Gastrocnemius medialis (tissue), 4 donors: ENCODE measurements at regions not wholly inside any gene's neighbourhood (a gene's known extent, or its start where the extent isn't known, plus 50 kb on each side); places are given as distances from the start of the nearest gene placed in this dataset.

ENCODE experiments used
- ATAC-seq, 2 donors: fragments of 150-250 bp; one replicate each; pipeline ENCODE4 v1.9.1; 2016
- DNase-seq, 2 donors: peaks; one replicate each; pipeline ENCODE4 v3.0.0-alpha.2; 2019
- H3K27ac ChIP-seq, 4 donors: fragments of 200-600 bp; sonication (generic); 1 replicate in 1 of 4; 2 replicates in 3 of 4; pipeline ENCODE4 v1.5.1; 2016 to 2018; ENCODE audit warnings: mild to moderate bottlenecking in 2 of 4, moderate library complexity in 1 of 4
- H3K27me3 ChIP-seq, 3 donors: fragments of 200-600 bp; sonication (generic) in 2 of 3; 1 replicate in 1 of 3; 2 replicates in 2 of 3; pipeline versions ENCODE4 v1.5.1 to v1.6.0; 2016 to 2019; ENCODE audit warnings: mild to moderate bottlenecking in 1 of 3, moderate library complexity in 1 of 3
- H3K36me3 ChIP-seq, 2 donors: fragments of 200-600 bp; sonication (generic) in 1 of 2; one replicate each; pipeline ENCODE4 v1.5.1; 2017 to 2018
- H3K4me1 ChIP-seq, 2 donors: fragments of 200-600 bp; sonication (generic) in 1 of 2; one replicate each; pipeline ENCODE4 v1.5.1; 2016 to 2017; ENCODE audit warnings: mild to moderate bottlenecking in 2 of 2
- H3K4me3 ChIP-seq, 4 donors: fragments of 200-600 bp; sonication (generic) in 3 of 4; 1 replicate in 1 of 4; 2 replicates in 3 of 4; pipeline ENCODE4 v1.5.1; 2016 to 2019; ENCODE audit warnings: mild to moderate bottlenecking in 2 of 4
- H3K9me3 ChIP-seq, 3 donors: fragments of 200-600 bp; sonication (generic) in 2 of 3; 1 replicate in 1 of 3; 2 replicates in 2 of 3; pipeline ENCODE4 v1.5.1; 2016 to 2019
- POLR2A ChIP-seq, 2 donors: fragments of 450-650 bp; IDR thresholded peaks; one replicate each; pipeline ENCODE4 v1.6.1; 2017; ENCODE audit warnings: antibody characterized with exemption in 2 of 2, mild to moderate bottlenecking in 2 of 2, moderate library complexity in 2 of 2
- in situ Hi-C, 4 donors: fragments of 200-750 bp; cut with MboI; loops; one replicate each; pipeline versions ENCODE4 v1.15.0 to v1.8.0; 2017; ENCODE audit warnings: low sequenced_read_pairs in 4 of 4
- intact Hi-C: fragments of 100-400 bp; cut with DNase I; formaldehyde crosslinking; loops from one replicate; pipeline ENCODE4 v1.15.1; 2023; ENCODE audit warnings: low total_unique reads
- TF ChIP-seq, protein P1 (sequence below), 5 experiments: fragments of 450-650 bp in 3 of 5; fragments of 200-600 bp in 2 of 5; sonication (generic) in 2 of 5; IDR thresholded peaks in 4 of 5; conservative IDR thresholded peaks in 1 of 5; 1 replicate in 4 of 5; 2 replicates in 1 of 5; pipeline ENCODE4 v1.5.1; 2016 to 2019; ENCODE audit warnings: antibody characterized with exemption in 5 of 5, mild to moderate bottlenecking in 3 of 5, moderate library complexity in 3 of 5

DNA sequence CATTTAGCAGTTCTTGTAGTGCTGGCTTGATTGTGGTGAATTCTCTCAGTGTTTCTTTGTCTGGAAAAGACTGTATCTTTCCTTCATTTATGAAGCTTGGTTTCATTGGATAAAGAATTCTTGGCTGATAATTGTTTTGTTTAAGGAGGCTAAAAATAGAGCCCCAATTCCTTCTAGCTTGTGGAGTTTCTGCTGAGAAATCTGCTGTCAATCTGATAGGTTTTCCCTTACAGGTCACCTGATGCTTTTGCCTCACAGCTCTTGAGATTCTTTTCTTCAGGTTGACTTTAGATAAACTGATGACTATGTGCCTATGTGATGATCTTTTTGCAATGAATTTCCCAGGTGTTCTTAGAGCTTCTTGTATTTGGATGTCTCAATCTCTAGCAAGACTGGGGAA is 1508.5 kb upstream of the FLRT2 start:
- no peak for TF ChIP-seq POLR2A (IDR thresholded peaks at IDR 0.05)
- TF ChIP-seq, protein P1, sequence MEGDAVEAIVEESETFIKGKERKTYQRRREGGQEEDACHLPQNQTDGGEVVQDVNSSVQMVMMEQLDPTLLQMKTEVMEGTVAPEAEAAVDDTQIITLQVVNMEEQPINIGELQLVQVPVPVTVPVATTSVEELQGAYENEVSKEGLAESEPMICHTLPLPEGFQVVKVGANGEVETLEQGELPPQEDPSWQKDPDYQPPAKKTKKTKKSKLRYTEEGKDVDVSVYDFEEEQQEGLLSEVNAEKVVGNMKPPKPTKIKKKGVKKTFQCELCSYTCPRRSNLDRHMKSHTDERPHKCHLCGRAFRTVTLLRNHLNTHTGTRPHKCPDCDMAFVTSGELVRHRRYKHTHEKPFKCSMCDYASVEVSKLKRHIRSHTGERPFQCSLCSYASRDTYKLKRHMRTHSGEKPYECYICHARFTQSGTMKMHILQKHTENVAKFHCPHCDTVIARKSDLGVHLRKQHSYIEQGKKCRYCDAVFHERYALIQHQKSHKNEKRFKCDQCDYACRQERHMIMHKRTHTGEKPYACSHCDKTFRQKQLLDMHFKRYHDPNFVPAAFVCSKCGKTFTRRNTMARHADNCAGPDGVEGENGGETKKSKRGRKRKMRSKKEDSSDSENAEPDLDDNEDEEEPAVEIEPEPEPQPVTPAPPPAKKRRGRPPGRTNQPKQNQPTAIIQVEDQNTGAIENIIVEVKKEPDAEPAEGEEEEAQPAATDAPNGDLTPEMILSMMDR (IDR thresholded peaks at IDR 0.05 in 4 of 5, conservative IDR thresholded peaks at IDR 0.05 in 1 of 5) = no peak
- Histone ChIP-seq H3K9me3 (no peaks in the 10 kb centered on the region), H3K4me1 (no peaks in the 10 kb centered on the region), H3K27ac (no peak overlapping the region), H3K4me3 (no peak overlapping the region), H3K27me3 (no peaks in the 10 kb centered on the region), H3K36me3 (no peaks in the 10 kb centered on the region)
- ATAC-seq = no peak
- in situ Hi-C loops = no loop called here
- no peak for DNase-seq
- intact Hi-C loops = no loop called here

DNA sequence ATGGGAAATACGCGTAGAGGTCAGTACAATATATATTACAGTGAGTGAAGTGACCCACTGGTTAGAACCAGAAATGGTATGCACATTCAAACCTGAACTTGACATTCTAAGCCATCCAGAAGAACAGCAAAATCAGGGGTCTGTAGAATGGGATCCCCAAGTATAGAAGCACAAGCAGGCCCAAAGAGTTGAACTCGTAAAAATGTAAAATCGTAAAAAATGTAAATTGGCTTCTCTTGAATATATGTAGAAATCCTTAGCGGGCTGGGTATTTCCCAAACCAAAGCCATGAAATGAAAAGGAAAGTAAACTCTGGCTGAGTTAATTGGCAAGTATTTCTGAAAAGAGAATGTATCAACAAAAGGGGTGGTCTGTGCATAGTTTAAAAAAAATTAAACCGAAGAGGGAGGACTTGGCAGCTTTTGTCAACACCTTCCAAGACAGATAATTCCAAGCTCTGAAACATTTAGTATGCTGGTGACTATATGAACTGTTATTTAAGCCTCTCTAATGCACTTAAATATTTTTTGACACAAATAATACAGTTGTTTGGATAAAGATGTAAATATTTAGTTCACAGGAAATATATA is 1505.6 kb upstream of the FLRT2 start:
- H3K36me3 ChIP-seq = no peaks in the 10 kb centered on the region
- DNase-seq (no peak), ATAC-seq (no peak)
- no peaks in the 10 kb centered on the region for H3K9me3 ChIP-seq
- intact Hi-C loops (no loop called here), in situ Hi-C loops (no loop called here)
- no peaks in the 10 kb centered on the region for H3K27me3 ChIP-seq
- no peaks in the 10 kb centered on the region for H3K4me1 ChIP-seq
- no peak overlapping the region for H3K4me3 ChIP-seq
- no peak for TF ChIP-seq POLR2A (IDR thresholded peaks at IDR 0.05)
- TF ChIP-seq, protein P1 (IDR thresholded peaks at IDR 0.05 in 4 of 5, conservative IDR thresholded peaks at IDR 0.05 in 1 of 5) = no peak
- no peak overlapping the region for H3K27ac ChIP-seq

DNA sequence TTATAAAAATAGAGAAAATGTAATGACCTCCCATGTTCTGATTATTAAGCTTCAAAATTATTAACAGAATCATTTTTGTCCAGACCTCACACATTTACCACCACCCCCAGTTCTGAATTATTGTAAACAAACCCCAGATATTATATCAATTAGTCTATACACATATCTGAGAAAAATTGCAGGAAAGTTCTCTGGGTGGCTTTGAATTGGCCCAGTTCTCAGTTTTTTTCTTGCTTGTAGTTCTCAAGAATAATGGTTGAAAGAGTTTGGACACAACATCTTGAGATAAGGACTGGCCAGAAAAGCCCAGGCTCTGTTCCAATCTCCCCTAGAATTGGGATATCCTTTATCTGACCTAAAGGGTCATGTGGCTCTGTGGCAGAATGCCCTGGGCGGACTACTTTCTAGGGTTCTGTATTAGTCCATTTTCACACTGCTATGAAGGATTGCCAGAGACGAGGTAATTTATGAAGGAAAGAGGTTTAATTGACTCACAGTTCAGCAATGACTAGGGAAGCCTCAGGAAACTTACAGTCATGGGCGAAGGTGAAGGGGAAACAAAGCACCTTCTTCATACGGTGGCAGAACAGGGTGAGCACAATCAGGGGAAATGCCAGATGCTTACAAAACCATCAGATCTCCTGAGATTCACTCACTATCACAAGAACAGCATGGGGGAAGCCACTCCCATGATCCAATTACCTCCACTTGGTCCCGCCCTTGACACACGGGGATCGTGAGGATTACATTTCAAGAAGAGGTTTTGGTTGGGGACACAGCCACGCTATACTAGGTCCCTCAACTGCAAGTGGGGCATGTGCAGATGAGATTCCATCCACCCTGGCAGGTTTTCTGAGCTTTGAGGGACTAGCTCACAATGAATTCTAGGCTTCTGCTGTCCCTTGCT is 1504.6 kb upstream of the FLRT2 start:
- H3K4me3 ChIP-seq = no peak overlapping the region
- H3K27ac ChIP-seq = no peak overlapping the region
- no peaks in the 10 kb centered on the region for H3K4me1 ChIP-seq
- no peaks in the 10 kb centered on the region for H3K27me3 ChIP-seq
- in situ Hi-C loops = no loop called here
- intact Hi-C loops = no loop called here
- H3K9me3 ChIP-seq = no peaks in the 10 kb centered on the region
- H3K36me3 ChIP-seq = no peaks in the 10 kb centered on the region
- DNase-seq (no peak), ATAC-seq (no peak)
- no peak for TF ChIP-seq POLR2A (IDR thresholded peaks at IDR 0.05)
- TF ChIP-seq, protein P1 (IDR thresholded peaks at IDR 0.05 in 4 of 5, conservative IDR thresholded peaks at IDR 0.05 in 1 of 5) = no peak

DNA sequence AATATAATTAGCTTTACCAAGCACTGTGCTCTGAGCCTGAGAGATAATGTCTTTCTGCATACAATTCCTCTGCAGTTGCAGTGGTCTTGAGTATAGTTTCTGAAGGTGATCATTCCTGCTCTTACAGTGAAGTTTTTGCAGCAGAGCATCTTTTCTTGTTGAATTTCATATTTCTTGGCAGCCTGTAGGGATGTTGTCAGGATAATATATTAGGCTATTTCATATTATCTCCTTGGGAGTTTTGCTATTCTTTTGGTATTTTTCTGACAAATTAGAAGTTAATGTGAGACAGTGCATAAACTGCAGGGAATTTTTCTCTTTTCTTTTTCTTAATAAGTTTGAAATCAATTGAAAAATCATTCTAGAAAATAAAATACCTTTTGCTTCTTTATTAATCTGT is 1502.6 kb upstream of the FLRT2 start:
- no peaks in the 10 kb centered on the region for H3K27me3 ChIP-seq
- no peak for ATAC-seq
- in situ Hi-C loops = no loop called here

More for the DNA sequence above, 1502.6 kb upstream of the FLRT2 start:
- Histone ChIP-seq H3K36me3 (no peaks in the 10 kb centered on the region), H3K4me3 (no peak overlapping the region), H3K9me3 (no peaks in the 10 kb centered on the region), H3K27ac (no peak overlapping the region), H3K4me1 (no peaks in the 10 kb centered on the region)
- no peak for TF ChIP-seq POLR2A (IDR thresholded peaks at IDR 0.05)
- TF ChIP-seq, protein P1 (IDR thresholded peaks at IDR 0.05 in 4 of 5, conservative IDR thresholded peaks at IDR 0.05 in 1 of 5) = no peak
- DNase-seq = no peak
- intact Hi-C loops = no loop called here
